Liver (tissue), 3 donors: ENCODE measurements at regions not wholly inside any gene's neighbourhood (a gene's known extent, or its start where the extent isn't known, plus 50 kb on each side); places are given as distances from the start of the nearest gene placed in this dataset.

Experiments
- CTCF ChIP-seq: fragments of 150-350 bp; IDR thresholded peaks from 2 replicates; pipeline ENCODE4 v1.5.1; 2017; ENCODE audit warnings: improper control_type of control experiment, low read depth, low read length; ENCODE audit not compliant: missing input control
- MAX ChIP-seq: IDR thresholded peaks from 2 replicates; pipeline ENCODE4 v1.6.1; 2016; ENCODE audit warnings: antibody characterized with exemption
- RAD21 ChIP-seq, 2 donors: IDR thresholded peaks; 2 replicates each; pipeline ENCODE4 v1.6.1; 2016; ENCODE audit warnings: antibody characterized with exemption in 2 of 2, mild to moderate bottlenecking in 2 of 2
- REST ChIP-seq: IDR thresholded peaks from 2 replicates; pipeline ENCODE4 v1.6.1; 2016; ENCODE audit warnings: antibody characterized with exemption, mild to moderate bottlenecking
- donor health status: healthy.
- donor health status: healthy.

- TF ChIP-seq RAD21 (IDR thresholded peaks at IDR 0.05) (no peak), REST (no peak), CTCF (no peak), MAX (no peak)
These were observed 159.6 kb upstream of the NUDT6 start for GRCh38 chr4:123081971-123082370.
